Thyroid gland (tissue), 4 donors: ENCODE measurements at regions not wholly inside any gene's neighbourhood (a gene's known extent, or its start where the extent isn't known, plus 50 kb on each side); places are given as distances from the start of the nearest gene placed in this dataset.

ENCODE experiments used
- DNase-seq, 2 donors: peaks; one replicate each; pipeline ENCODE4 v3.0.0-alpha.2; 2019
- H3K27ac ChIP-seq, 3 donors: fragments of 200-600 bp; sonication (generic); 1 replicate in 2 of 3; 2 replicates in 1 of 3; pipeline ENCODE4 v1.5.1; 2016 to 2019; ENCODE audit warnings: mild to moderate bottlenecking in 1 of 3, moderate library complexity in 1 of 3
- H3K27me3 ChIP-seq: fragments of 200-600 bp; sonication (generic); one replicate; pipeline ENCODE4 v1.5.1; 2019
- H3K36me3 ChIP-seq, 2 donors: fragments of 200-600 bp; sonication (generic); one replicate each; pipeline ENCODE4 v1.5.1; 2016 to 2019
- H3K4me1 ChIP-seq, 2 donors: fragments of 200-600 bp; sonication (generic); one replicate each; pipeline ENCODE4 v1.5.1; 2017 to 2019
- H3K4me3 ChIP-seq, 3 donors: fragments of 200-600 bp; sonication (generic); replicated peaks in 1 of 3; 1 replicate in 2 of 3; 2 replicates in 1 of 3; pipeline ENCODE4 v1.5.1; 2016; ENCODE audit warnings: mild to moderate bottlenecking in 1 of 3
- H3K9me3 ChIP-seq: fragments of 200-600 bp; sonication (generic); one replicate; pipeline ENCODE4 v1.5.1; 2017
- POLR2A ChIP-seq, 2 donors: fragments of 450-650 bp; IDR thresholded peaks; one replicate each; pipeline ENCODE4 v1.6.1; 2017; ENCODE audit warnings: antibody characterized with exemption in 2 of 2, mild to moderate bottlenecking in 2 of 2, moderate library complexity in 1 of 2
- WGBS, 2 donors: methylation state at CpG; one replicate each; pipeline ENCODE4 v1.1.5; 2017; 5-methylcytosine and 5-hydroxymethylcytosine counted together
- intact Hi-C: fragments of 100-400 bp; cut with DNase I; formaldehyde crosslinking; loops from one replicate; pipeline ENCODE4 v1.15.1; 2023
- TF ChIP-seq, protein P1 (sequence below), 6 experiments: fragments of 200-600 bp in 3 of 6; fragments of 450-650 bp in 3 of 6; sonication (generic) in 3 of 6; IDR thresholded peaks; one replicate each; pipeline ENCODE4 v1.5.1; 2016 to 2019; ENCODE audit warnings: antibody characterized with exemption in 6 of 6, mild to moderate bottlenecking in 2 of 6, inconsistent platforms in 1 of 6, moderate library complexity in 1 of 6

DNA sequence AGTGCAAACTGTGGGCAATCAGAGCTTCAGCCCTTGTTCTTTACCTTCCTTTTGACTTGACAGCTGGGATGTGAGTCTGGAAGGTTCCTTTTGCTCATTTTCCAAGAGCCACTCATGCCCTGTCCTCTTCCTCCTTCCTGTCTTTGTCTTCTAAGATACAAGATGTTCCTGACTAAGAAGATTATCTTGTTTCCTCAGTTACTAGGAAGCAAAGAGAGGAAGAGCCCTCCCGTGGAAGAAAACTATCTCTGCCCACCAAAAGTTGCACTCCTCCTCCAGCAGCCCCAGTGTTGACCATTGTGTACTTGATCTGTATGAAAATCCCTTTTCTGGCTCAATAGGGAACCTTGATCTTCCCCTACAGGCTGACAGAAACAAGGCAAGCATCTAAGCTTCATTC, 138.0 kb downstream of the C12orf75 start:
- no peak for TF ChIP-seq POLR2A (IDR thresholded peaks at IDR 0.05)
- TF ChIP-seq, protein P1, sequence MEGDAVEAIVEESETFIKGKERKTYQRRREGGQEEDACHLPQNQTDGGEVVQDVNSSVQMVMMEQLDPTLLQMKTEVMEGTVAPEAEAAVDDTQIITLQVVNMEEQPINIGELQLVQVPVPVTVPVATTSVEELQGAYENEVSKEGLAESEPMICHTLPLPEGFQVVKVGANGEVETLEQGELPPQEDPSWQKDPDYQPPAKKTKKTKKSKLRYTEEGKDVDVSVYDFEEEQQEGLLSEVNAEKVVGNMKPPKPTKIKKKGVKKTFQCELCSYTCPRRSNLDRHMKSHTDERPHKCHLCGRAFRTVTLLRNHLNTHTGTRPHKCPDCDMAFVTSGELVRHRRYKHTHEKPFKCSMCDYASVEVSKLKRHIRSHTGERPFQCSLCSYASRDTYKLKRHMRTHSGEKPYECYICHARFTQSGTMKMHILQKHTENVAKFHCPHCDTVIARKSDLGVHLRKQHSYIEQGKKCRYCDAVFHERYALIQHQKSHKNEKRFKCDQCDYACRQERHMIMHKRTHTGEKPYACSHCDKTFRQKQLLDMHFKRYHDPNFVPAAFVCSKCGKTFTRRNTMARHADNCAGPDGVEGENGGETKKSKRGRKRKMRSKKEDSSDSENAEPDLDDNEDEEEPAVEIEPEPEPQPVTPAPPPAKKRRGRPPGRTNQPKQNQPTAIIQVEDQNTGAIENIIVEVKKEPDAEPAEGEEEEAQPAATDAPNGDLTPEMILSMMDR (IDR thresholded peaks at IDR 0.05): no peak
- no peak overlapping the region for H3K4me3 ChIP-seq
- no peaks in the 10 kb centered on the region for H3K4me1 ChIP-seq
- no peaks in the 10 kb centered on the region for H3K9me3 ChIP-seq
- H3K27ac ChIP-seq: peak overlapping the region in 1 of 3 donors; percentile 6
- WGBS, 2 donors: 48 to 58% methylated on average over 1 of the region's 1 CpG
- H3K36me3 ChIP-seq: no peaks in the 10 kb centered on the region
- H3K27me3 ChIP-seq: no peaks in the 10 kb centered on the region
- DNase-seq: no peak
- intact Hi-C loops: no loop called here

DNA sequence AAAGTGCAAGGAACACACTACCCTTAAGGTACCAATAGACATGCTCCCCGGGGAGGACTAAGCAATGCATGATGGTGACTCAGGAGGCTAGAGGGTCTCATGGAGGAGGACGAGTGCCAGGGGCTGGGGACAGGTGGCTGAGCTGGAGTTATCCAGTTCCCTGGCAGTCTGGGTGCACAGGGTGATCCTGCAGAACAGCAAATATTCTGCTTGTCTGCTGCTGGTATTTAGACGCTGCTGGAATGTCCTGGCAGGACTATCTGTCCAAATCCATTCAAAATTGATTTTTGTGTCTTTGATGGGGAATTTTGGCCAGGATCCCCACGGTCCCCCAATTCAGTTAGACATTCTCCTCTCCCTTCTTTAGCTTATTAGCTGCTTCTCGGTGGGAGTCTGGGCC, 138.7 kb downstream of the C12orf75 start:
- no peak for TF ChIP-seq POLR2A (IDR thresholded peaks at IDR 0.05)
- TF ChIP-seq, protein P1 (IDR thresholded peaks at IDR 0.05): no peak
- Histone ChIP-seq H3K4me1 (no peaks in the 10 kb centered on the region), H3K4me3 (no peak overlapping the region), H3K36me3 (no peaks in the 10 kb centered on the region), H3K27ac (no peak overlapping the region), H3K27me3 (no peaks in the 10 kb centered on the region), H3K9me3 (no peaks in the 10 kb centered on the region)
- DNase-seq: no peak
- intact Hi-C loops: no loop called here
- 77 to 79% methylated on average over 5 of the region's 5 CpGs for WGBS, 2 donors

DNA sequence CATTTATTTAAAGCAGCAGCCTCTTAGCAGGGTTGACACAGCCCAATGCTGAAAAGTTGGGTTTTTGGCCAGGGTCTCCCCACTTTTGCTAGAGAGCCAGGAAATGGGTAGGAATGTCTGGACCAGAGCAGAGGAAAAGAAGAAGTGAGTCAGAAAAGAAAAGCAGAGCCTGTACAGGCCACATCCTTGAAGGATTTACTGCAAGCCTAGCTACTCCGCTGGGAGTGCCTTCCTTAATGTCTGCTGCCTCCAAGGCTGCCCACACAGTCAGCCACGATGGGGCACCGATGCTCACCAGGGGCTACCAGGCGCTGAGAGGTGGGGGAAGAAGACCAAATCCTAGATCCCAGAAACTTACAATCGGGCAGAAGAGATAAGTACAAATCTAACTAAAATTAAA, 139.2 kb downstream of the C12orf75 start:
- Histone ChIP-seq H3K4me3 (no peak overlapping the region), H3K27me3 (no peaks in the 10 kb centered on the region), H3K9me3 (no peaks in the 10 kb centered on the region), H3K36me3 (no peaks in the 10 kb centered on the region), H3K4me1 (no peaks in the 10 kb centered on the region), H3K27ac (no peak overlapping the region)
- TF ChIP-seq POLR2A (IDR thresholded peaks at IDR 0.05): no peak
- TF ChIP-seq, protein P1 (IDR thresholded peaks at IDR 0.05): no peak
- DNase-seq: no peak
- intact Hi-C loops: no loop called here
- whole genome bisulfite sequencing, 2 donors: 82% methylated on average over 5 of the region's 5 CpGs

DNA sequence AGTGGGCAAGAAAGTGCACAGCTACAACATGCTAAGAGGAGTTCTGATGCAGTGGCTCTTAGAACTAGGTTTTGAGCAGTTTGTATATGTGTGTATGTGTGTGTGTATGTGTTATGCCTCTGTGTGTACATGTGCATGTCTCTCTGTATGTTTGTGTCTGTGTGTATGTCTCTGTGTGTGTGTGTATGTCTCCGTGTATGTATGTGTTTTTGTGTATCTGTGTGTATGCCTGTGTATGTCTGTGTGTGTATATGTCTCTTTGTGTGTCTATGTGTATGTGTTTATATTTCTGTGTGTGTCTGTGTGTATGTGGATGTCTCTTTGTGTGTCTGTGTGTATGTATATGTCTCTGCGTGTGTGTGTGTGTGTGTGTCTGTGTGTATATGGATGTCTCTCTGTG, 139.6 kb downstream of the C12orf75 start:
- H3K27ac ChIP-seq: no peak overlapping the region
- H3K36me3 ChIP-seq: no peaks in the 10 kb centered on the region
- intact Hi-C loops: no loop called here
- no peak overlapping the region for H3K4me3 ChIP-seq
- H3K27me3 ChIP-seq: no peaks in the 10 kb centered on the region
- no peaks in the 10 kb centered on the region for H3K4me1 ChIP-seq
- no peak for TF ChIP-seq POLR2A (IDR thresholded peaks at IDR 0.05)
- TF ChIP-seq, protein P1 (IDR thresholded peaks at IDR 0.05): no peak
- WGBS, 2 donors: 77 to 91% methylated on average over 2 of the region's 2 CpGs
- DNase-seq: no peak
- no peaks in the 10 kb centered on the region for H3K9me3 ChIP-seq

DNA sequence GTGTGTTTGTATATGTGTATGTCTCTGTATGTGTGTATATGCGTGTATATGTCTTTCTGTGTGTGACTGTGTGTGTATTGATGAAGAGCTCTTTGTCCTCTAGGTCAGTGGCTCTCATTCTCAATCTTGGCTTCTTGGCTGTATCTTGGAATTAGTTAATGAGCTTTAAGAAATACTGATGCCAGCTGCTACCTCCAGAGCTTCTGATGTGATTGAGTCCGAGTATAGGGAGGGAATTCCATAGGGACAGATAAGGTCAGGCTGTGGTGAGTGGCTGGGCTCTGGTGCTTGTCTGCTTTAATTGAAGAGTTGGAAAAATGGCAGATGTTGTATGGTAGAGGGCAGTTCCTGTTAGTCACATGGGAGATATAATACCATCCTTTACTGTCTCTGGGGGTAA, 140.1 kb downstream of the C12orf75 start:
- no peaks in the 10 kb centered on the region for H3K36me3 ChIP-seq
- H3K27ac ChIP-seq: no peak overlapping the region
- TF ChIP-seq, protein P1 (IDR thresholded peaks at IDR 0.05): no peak
- no peak for TF ChIP-seq POLR2A (IDR thresholded peaks at IDR 0.05)
- H3K4me3 ChIP-seq: no peak overlapping the region
- DNase-seq: no peak
- H3K4me1 ChIP-seq: no peaks in the 10 kb centered on the region
- intact Hi-C loops: no loop called here
- H3K27me3 ChIP-seq: no peaks in the 10 kb centered on the region
- WGBS, 2 donors: 85 to 87% methylated on average over 2 of the region's 2 CpGs
- H3K9me3 ChIP-seq: no peaks in the 10 kb centered on the region
